Smooth muscle cell (in vitro differentiated cells): ENCODE measurements at regions not wholly inside any gene's neighbourhood (a gene's known extent, or its start where the extent isn't known, plus 50 kb on each side); places are given as distances from the start of the nearest gene placed in this dataset.

ENCODE experiments used
- DNase-seq: peaks from one replicate; lab custom pipeline; 2025; ENCODE audit not compliant: unreplicated experiment; lab: John Stamatoyannopoulos, UW
- H2AFZ ChIP-seq: fragments of 200-600 bp; sonication (generic); 2 replicates; pipeline ENCODE4 v1.6.0; 2016; ENCODE audit warnings: antibody characterized with exemption, low read depth, mild to moderate bottlenecking
- H3F3A ChIP-seq: fragments of 200-600 bp; sonication (generic); 2 replicates; pipeline ENCODE4 v1.6.0; 2017; ENCODE audit warnings: antibody characterized with exemption, low read depth
- H3K27ac ChIP-seq: fragments of 200-600 bp; sonication (generic); 2 replicates; pipeline ENCODE4 v1.5.1; 2016; ENCODE audit warnings: low read depth, mild to moderate bottlenecking
- H3K27me3 ChIP-seq: fragments of 200-600 bp; sonication (generic); 2 replicates; pipeline ENCODE4 v1.6.1; 2016; ENCODE audit warnings: low read depth, mild to moderate bottlenecking
- H3K36me3 ChIP-seq: fragments of 200-600 bp; sonication (generic); 2 replicates; pipeline ENCODE4 v1.5.1; 2016; ENCODE audit warnings: low read depth
- H3K4me1 ChIP-seq: fragments of 200-600 bp; sonication (generic); 2 replicates; pipeline ENCODE4 v1.5.1; 2016; ENCODE audit warnings: low read depth
- H3K4me2 ChIP-seq: fragments of 200-600 bp; sonication (generic); 2 replicates; pipeline ENCODE4 v1.6.0; 2016; ENCODE audit warnings: mild to moderate bottlenecking
- H3K4me3 ChIP-seq: fragments of 200-600 bp; sonication (generic); 2 replicates; pipeline ENCODE4 v1.5.1; 2016; ENCODE audit warnings: mild to moderate bottlenecking
- H3K79me2 ChIP-seq: fragments of 200-600 bp; sonication (generic); 2 replicates; pipeline ENCODE4 v1.6.0; 2016; ENCODE audit warnings: low read depth, mild to moderate bottlenecking
- H3K9ac ChIP-seq: fragments of 200-600 bp; sonication (generic); 2 replicates; pipeline ENCODE4 v1.6.0; 2016; ENCODE audit warnings: low read depth
- H3K9me3 ChIP-seq: fragments of 200-600 bp; sonication (generic); replicated peaks from 2 replicates; pipeline ENCODE4 v1.5.1; 2016; ENCODE audit warnings: low read depth
- H4K20me1 ChIP-seq: fragments of 200-600 bp; sonication (generic); 2 replicates; pipeline ENCODE4 v1.6.0; 2016; ENCODE audit warnings: low read depth
- CTCF ChIP-seq: fragments of 200-600 bp; sonication (generic); IDR thresholded peaks from 2 replicates; pipeline ENCODE4 v1.5.1; 2017; ENCODE audit warnings: borderline replicate concordance, mild to moderate bottlenecking, antibody characterized with exemption; ENCODE audit not compliant: insufficient read depth, poor library complexity, severe bottlenecking
- WGBS: methylation state at CpG from one replicate; pipeline ENCODE4 v1.1.7; 2016; ENCODE audit warnings: low lambda C conversion rate; 5-methylcytosine and 5-hydroxymethylcytosine counted together

GRCh38 chr1:22206551-22207125, 63.7 kb upstream of the WNT4 start:
- no peak for TF ChIP-seq CTCF
- Histone ChIP-seq H3K9ac (no peak overlapping the region), H4K20me1 (no peaks in the 10 kb centered on the region), H3K4me1 (peaks cover 6% of the 10 kb centered on the region), H3K27me3 (peaks cover 45% of the 10 kb centered on the region), H3K79me2 (no peaks in the 10 kb centered on the region), H3K36me3 (no peaks in the 10 kb centered on the region), H2AFZ (no peak overlapping the region), H3F3A (no peaks in the 10 kb centered on the region), H3K27ac (no peak overlapping the region), H3K9me3 (no peaks in the 10 kb centered on the region), H3K4me3 (no peak overlapping the region), H3K4me2 (no peak overlapping the region)
- WGBS, result 36% methylated on average over 6 of the region's 6 CpGs
- no peak for DNase-seq

DNA sequence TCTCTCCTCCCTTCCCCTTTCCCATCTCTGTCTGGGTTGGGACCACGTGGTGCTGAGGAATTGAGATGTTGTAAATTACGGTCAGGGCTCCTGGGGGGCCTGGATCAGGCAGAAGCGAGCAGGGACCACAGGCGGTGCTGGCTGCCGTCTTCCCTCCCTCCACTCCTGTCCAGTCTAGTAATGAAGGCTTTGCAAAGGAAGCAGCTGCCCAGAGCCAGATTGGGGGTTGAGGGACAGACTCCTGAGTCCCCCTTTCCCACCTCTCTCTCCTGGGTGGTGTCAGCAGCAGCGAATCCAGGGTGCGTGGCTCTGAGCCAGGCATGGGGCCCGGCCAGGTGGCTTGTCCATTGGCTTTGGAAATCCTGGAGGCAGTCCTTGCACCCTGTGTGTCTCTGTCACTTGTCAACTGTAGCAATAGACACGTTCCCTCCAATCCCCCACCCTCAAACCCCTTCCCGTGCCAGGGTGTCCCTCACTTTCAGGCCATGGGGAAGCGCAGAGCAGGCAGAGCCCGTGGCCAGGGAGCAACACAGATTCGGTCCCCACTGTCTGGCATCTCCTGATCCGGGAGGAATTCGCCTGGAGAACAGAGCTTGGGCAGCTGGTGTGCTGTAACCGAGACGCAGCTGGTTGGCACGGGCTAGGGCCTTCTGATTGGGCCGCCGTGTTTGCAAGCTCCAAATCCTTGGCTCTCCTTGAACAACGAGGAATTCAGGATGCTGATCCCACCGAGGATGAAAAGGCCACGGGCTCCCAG, 64.8 kb upstream of the WNT4 start:
- Histone ChIP-seq H3K27me3 (peaks cover 54% of the 10 kb centered on the region), H3K4me3 (no peak overlapping the region), H3K4me1 (peaks cover 6% of the 10 kb centered on the region), H2AFZ (no peak overlapping the region), H3K9me3 (no peaks in the 10 kb centered on the region), H3K79me2 (no peaks in the 10 kb centered on the region), H3K36me3 (no peaks in the 10 kb centered on the region), H3K27ac (no peak overlapping the region), H3F3A (no peaks in the 10 kb centered on the region), H4K20me1 (no peaks in the 10 kb centered on the region), H3K9ac (no peak overlapping the region), H3K4me2 (no peak overlapping the region)
- no peak for TF ChIP-seq CTCF
- 82% methylated on average over 23 of the region's 23 CpGs for WGBS
- no peak for DNase-seq

DNA sequence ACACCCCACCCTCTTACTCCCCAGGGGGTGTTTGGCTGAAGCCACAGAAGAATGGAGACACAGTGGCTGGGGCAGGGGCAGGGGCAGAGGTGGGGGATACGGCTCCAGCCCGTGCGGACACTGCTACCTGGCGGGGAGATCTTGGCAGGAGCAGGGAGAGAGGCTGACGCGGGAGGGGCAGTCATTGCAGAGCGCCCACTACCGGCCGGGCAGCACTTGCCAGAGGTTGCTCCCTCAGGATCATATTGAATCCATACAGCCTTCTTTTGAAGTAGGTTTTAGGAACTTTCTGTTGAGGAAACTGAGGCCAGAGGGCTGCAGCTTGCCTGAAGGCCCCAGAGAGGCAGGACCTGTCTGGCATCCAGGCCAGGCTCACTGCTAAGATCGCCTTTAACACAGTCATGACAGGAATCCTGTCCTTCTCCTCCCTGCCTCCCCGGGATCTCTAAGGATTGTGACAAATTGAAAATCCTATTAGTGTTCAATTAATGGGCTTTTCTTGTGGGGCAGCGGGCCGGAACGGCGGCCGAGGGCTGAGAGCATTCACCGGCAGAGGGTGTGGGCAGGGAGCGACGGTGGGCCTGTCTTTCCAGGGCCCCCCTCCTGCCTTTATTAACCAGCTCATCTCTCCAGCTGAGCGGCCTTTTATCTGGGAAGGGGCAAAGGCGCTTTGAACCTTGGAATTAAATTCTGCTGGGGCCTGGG, 65.5 kb upstream of the WNT4 start:
- Histone ChIP-seq H3K9me3 (no peaks in the 10 kb centered on the region), H3K36me3 (no peaks in the 10 kb centered on the region), H3K4me3 (no peak overlapping the region), H3K27ac (no peak overlapping the region), H4K20me1 (no peaks in the 10 kb centered on the region), H3K27me3 (peaks cover 60% of the 10 kb centered on the region), H3K79me2 (no peaks in the 10 kb centered on the region), H3K4me2 (no peak overlapping the region), H2AFZ (no peak overlapping the region), H3K4me1 (peaks cover 6% of the 10 kb centered on the region), H3K9ac (no peak overlapping the region), H3F3A (no peaks in the 10 kb centered on the region)
- 71% methylated on average over 21 of the region's 21 CpGs for WGBS
- no peak for TF ChIP-seq CTCF
- no peak for DNase-seq
